ENCODE measurements at regions not wholly inside any gene's neighbourhood (a gene's known extent, or its start where the extent isn't known, plus 50 kb on each side); places are given as distances from the start of the nearest gene placed in this dataset.
A peak's percentile ranks its signal among the peaks of the same experiment; 100 is the strongest.
"Not testable (repeated sequence)": the region's sequence is repeated elsewhere in the genome, so short reads cannot be mapped to it uniquely, and the experiment has no call there.

- DNase-seq (ENCODE audit: low read depth in 2 of 2) = peak; percentile 14 to 22
Observed at GRCh38 chr2:38146907-38147307, 71.0 kb upstream of the CYP1B1 start.

- peak; percentile 10 to 41 for DNase-seq (ENCODE audit: low read depth in 2 of 2)
Observed at GRCh38 chr2:38146275-38146906, 70.4 kb upstream of the CYP1B1 start.

- no peak for DNase-seq (ENCODE audit: low read depth in 2 of 2)
Observed at GRCh38 chr2:38145236-38145635, 69.3 kb upstream of the CYP1B1 start.

GRCh38 chr2:38142627-38143026, 66.7 kb upstream of the CYP1B1 start:
- no peak for DNase-seq (ENCODE audit: low read depth in 2 of 2)

- no peak for DNase-seq (ENCODE audit: low read depth in 2 of 2)
Observed at GRCh38 chr2:38141501-38141900, 65.5 kb upstream of the CYP1B1 start.

- no peak for DNase-seq (ENCODE audit: low read depth in 2 of 2)
Observed at GRCh38 chr2:38138996-38139395, 63.0 kb upstream of the CYP1B1 start.

- DNase-seq (ENCODE audit: low read depth in 2 of 2) = no peak
Observed at GRCh38 chr2:38138419-38138818, 62.5 kb upstream of the CYP1B1 start.

- not testable (repeated sequence) for DNase-seq (ENCODE audit: low read depth in 2 of 2)
Observed at GRCh38 chr2:38137958-38138357, 62.0 kb upstream of the CYP1B1 start.

- no peak for DNase-seq (ENCODE audit: low read depth in 2 of 2)
Observed at GRCh38 chr2:38131676-38132075, 55.7 kb upstream of the CYP1B1 start.

- DNase-seq (ENCODE audit: low read depth in 2 of 2) = no peak
Observed at GRCh38 chr2:38130876-38131275, 54.9 kb upstream of the CYP1B1 start.

- no peak for DNase-seq (ENCODE audit: low read depth in 2 of 2)
Observed at GRCh38 chr2:38129987-38130386, 54.0 kb upstream of the CYP1B1 start.

GRCh38 chr2:38129481-38129880, 53.5 kb upstream of the CYP1B1 start:
- DNase-seq (ENCODE audit: low read depth in 2 of 2) = no peak

- no peak for DNase-seq (ENCODE audit: low read depth in 2 of 2)
Observed at GRCh38 chr2:38128653-38129052, 52.7 kb upstream of the CYP1B1 start.

- DNase-seq (ENCODE audit: low read depth in 2 of 2) = no peak
Observed at GRCh38 chr2:38127277-38127676, 51.3 kb upstream of the CYP1B1 start.

GRCh38 chr2:38125842-38126241, 49.9 kb upstream of the CYP1B1 start:
- DNase-seq (ENCODE audit: low read depth in 2 of 2) = no peak
